OCI-LY1 (cell line): ENCODE measurements at regions not wholly inside any gene's neighbourhood (a gene's known extent, or its start where the extent isn't known, plus 50 kb on each side); places are given as distances from the start of the nearest gene placed in this dataset.

Source experiments
- EZH2 ChIP-seq: fragments of 200-600 bp; sonication (generic), shearing (Covaris generic); IDR thresholded peaks from 2 replicates; pipeline ENCODE4 v1.8.0; 2017; ENCODE audit warnings: borderline replicate concordance, mixed run types, mild to moderate bottlenecking, antibody characterized with exemption, low read length, moderate library complexity, mixed read lengths
- TF ChIP-seq, protein P1 (sequence below): fragments of 200-600 bp; sonication (generic), shearing (Covaris generic); IDR thresholded peaks from 2 replicates; pipeline ENCODE4 v1.5.1; 2017; ENCODE audit warnings: mild to moderate bottlenecking, antibody characterized with exemption, low read length, moderate library complexity, mixed read lengths

DNA sequence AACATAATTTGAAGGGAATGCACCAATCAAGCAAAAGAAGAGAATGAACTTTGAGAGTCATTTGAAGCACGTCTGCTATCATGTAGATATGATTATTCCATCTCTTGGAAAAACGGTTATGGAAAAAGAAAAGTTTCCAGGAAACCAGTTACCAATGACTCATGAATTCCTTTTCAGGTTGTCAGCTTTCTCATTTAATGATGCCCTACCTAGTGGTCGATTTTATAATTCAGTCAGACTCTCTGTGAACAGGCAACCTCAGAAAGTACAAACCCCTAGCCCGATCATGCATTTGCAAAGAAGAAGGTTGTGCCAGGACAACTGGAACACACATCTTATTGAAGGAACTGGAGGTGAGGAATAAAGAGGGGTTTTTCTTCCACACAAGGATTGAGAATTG, 355.1 kb upstream of the GRIA1 start:
- TF ChIP-seq EZH2, result no peak
- TF ChIP-seq, protein P1, sequence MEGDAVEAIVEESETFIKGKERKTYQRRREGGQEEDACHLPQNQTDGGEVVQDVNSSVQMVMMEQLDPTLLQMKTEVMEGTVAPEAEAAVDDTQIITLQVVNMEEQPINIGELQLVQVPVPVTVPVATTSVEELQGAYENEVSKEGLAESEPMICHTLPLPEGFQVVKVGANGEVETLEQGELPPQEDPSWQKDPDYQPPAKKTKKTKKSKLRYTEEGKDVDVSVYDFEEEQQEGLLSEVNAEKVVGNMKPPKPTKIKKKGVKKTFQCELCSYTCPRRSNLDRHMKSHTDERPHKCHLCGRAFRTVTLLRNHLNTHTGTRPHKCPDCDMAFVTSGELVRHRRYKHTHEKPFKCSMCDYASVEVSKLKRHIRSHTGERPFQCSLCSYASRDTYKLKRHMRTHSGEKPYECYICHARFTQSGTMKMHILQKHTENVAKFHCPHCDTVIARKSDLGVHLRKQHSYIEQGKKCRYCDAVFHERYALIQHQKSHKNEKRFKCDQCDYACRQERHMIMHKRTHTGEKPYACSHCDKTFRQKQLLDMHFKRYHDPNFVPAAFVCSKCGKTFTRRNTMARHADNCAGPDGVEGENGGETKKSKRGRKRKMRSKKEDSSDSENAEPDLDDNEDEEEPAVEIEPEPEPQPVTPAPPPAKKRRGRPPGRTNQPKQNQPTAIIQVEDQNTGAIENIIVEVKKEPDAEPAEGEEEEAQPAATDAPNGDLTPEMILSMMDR, result no peak
